Activated T-helper 1 cell treated with anti-CD3 and anti-CD28 coated beads, Interleukin-12 subunit alpha, Interleukin-12 subunit beta, Interleukin-2, Interleukin-4 antibody, amounts not matched to agents 30 ng/mL and 10 ng/mL and 1 ng/mL, durations not matched to agents 14 hours and 24 hours and 36 hours (primary cell): ENCODE measurements at regions not wholly inside any gene's neighbourhood (a gene's known extent, or its start where the extent isn't known, plus 50 kb on each side); places are given as distances from the start of the nearest gene placed in this dataset.

Experiments
- DNase-seq: peaks from one replicate; pipeline ENCODE4 v3.0.0; 2021; ENCODE audit warnings: low spot score
- H3K27ac Mint-ChIP-seq: one replicate; pipeline ENCODE4 v1.8.0; 2021; ENCODE audit warnings: mild to moderate bottlenecking, mixed read lengths
- H3K27me3 Mint-ChIP-seq: one replicate; pipeline ENCODE4 v1.8.0; 2022; ENCODE audit warnings: mild to moderate bottlenecking, moderate library complexity, mixed read lengths; ENCODE audit not compliant: insufficient read depth
- H3K36me3 Mint-ChIP-seq: one replicate; pipeline ENCODE4 v1.8.0; 2021; ENCODE audit warnings: low read depth, mixed read lengths
- H3K4me1 Mint-ChIP-seq: one replicate; pipeline ENCODE4 v1.8.0; 2021; ENCODE audit warnings: low read depth, mixed read lengths
- H3K4me3 Mint-ChIP-seq: one replicate; pipeline ENCODE4 v1.8.0; 2021; ENCODE audit warnings: mild to moderate bottlenecking, moderate library complexity, mixed read lengths
- H3K9me3 Mint-ChIP-seq: one replicate; pipeline ENCODE4 v1.8.0; 2021; ENCODE audit warnings: mixed read lengths
- intact Hi-C: fragments of 100-400 bp; cut with micrococcal nuclease; formaldehyde crosslinking; loops from one replicate; pipeline ENCODE4 v1.15.1; 2024

DNA sequence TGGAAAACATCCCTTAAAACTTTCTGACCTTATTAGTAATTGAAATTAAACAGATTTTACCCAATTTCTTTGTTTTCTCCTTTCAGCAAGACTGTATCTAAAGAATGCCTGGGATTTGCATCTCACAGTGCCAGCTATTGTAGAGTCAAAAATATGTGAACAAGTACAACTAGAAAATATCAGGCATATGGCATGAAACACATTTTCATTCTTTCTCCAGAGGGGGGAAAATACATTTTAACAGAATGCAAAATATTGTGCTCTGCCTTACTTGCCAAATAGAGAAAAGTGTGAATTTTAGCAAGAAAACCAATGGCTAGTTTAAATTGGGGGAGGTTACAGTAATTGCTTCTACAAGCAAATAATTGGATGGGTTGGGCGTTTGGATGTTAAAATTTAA is 366.6 kb upstream of the FIGN start:
- Mint-ChIP-seq H3K4me1 (no peaks in the 10 kb centered on the region), H3K27me3 (no peaks in the 10 kb centered on the region), H3K36me3 (no peaks in the 10 kb centered on the region), H3K9me3 (no peaks in the 10 kb centered on the region), H3K27ac (no peak overlapping the region), H3K4me3 (no peak overlapping the region)
- no peak for DNase-seq
- intact Hi-C loops: no loop called here

GRCh38 chr2:164091673-164092072 is 355.9 kb upstream of the FIGN start:
- no peaks in the 10 kb centered on the region for H3K9me3 Mint-ChIP-seq
- DNase-seq: no peak
- H3K36me3 Mint-ChIP-seq: no peaks in the 10 kb centered on the region
- H3K4me3 Mint-ChIP-seq: no peak overlapping the region
- no peak overlapping the region for H3K27ac Mint-ChIP-seq
- H3K27me3 Mint-ChIP-seq: no peaks in the 10 kb centered on the region
- intact Hi-C loops: no loop called here
- no peaks in the 10 kb centered on the region for H3K4me1 Mint-ChIP-seq

GRCh38 chr2:164090533-164090932 is 354.7 kb upstream of the FIGN start:
- Mint-ChIP-seq H3K36me3 (no peaks in the 10 kb centered on the region), H3K27me3 (no peaks in the 10 kb centered on the region), H3K27ac (no peak overlapping the region), H3K4me1 (no peaks in the 10 kb centered on the region), H3K4me3 (no peak overlapping the region), H3K9me3 (no peaks in the 10 kb centered on the region)
- DNase-seq: no peak
- intact Hi-C loops: no loop called here

DNA sequence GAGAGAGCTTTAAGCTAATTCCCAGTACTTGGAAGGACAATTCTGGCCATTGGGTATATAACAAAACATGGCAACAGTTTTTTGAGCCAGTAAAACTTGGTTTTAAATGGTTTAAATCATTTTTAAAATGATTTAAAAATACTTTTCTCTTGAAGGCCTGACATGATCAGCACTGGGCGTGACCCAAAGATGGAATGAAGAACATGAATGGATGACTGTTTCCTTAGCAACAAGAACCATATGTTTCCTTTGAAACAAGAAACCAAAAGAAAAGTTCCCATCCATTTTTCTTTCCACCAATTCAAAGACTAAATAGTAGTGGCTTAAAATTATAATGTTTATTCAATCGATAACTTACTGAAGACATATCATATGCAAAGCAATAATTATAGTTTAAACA is 348.3 kb upstream of the FIGN start:
- H3K4me3 Mint-ChIP-seq: no peak overlapping the region
- no peak for DNase-seq
- no peaks in the 10 kb centered on the region for H3K27me3 Mint-ChIP-seq
- intact Hi-C loops: no loop called here
- H3K36me3 Mint-ChIP-seq: no peaks in the 10 kb centered on the region
- H3K27ac Mint-ChIP-seq: no peak overlapping the region
- no peaks in the 10 kb centered on the region for H3K4me1 Mint-ChIP-seq
- no peaks in the 10 kb centered on the region for H3K9me3 Mint-ChIP-seq

DNA sequence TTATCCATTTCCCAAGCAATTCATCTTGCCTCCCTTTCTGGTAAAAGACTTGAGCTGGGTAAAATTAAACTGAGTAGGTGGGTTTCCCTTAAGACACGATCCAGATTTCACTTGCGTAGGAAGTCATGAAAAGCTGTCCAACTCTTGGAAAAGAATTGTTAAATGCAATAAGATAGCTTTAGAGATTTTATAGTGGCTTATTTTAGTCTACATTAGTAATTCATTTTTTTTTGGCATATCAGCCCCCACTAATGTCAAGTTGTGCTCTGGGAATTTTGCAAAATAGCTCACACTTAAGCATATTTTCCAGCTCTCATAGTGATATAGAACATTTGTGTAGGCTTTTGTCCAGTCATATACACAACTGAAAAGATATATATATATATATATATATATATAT is 344.7 kb upstream of the FIGN start:
- DNase-seq: no peak

GRCh38 chr2:164079258-164079657 is 343.4 kb upstream of the FIGN start:
- H3K9me3 Mint-ChIP-seq: no peaks in the 10 kb centered on the region
- H3K4me1 Mint-ChIP-seq: no peaks in the 10 kb centered on the region
- intact Hi-C loops: no loop called here
- no peak for DNase-seq
- H3K27me3 Mint-ChIP-seq: no peaks in the 10 kb centered on the region
- H3K36me3 Mint-ChIP-seq: no peaks in the 10 kb centered on the region
- no peak overlapping the region for H3K27ac Mint-ChIP-seq
- H3K4me3 Mint-ChIP-seq: no peak overlapping the region

More for the DNA sequence above, 344.7 kb upstream of the FIGN start:
- no peaks in the 10 kb centered on the region for H3K9me3 Mint-ChIP-seq
- no peaks in the 10 kb centered on the region for H3K36me3 Mint-ChIP-seq
- intact Hi-C loops: no loop called here
- no peaks in the 10 kb centered on the region for H3K27me3 Mint-ChIP-seq
- no peak overlapping the region for H3K4me3 Mint-ChIP-seq
- H3K4me1 Mint-ChIP-seq: no peaks in the 10 kb centered on the region
- H3K27ac Mint-ChIP-seq: no peak overlapping the region

DNA sequence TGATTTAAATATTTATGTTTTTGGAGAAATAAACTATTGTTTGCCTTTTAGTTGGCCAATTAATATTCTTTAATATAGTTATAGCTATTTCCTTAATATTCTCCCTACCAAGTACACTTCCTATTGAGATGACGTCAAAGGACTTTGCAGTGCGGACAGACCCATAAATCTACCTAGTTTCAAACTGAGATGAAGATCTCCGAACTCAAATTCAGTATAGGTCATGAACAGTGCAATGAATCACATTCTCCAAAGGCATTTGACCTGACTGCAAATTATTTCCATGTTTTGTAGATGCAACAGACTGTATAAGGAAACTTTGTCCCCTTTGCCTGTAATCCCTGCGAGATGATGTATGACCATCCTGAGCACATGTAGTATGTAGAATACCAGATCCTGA is 342.6 kb upstream of the FIGN start:
- H3K4me3 Mint-ChIP-seq: no peak overlapping the region
- no peaks in the 10 kb centered on the region for H3K36me3 Mint-ChIP-seq
- no peaks in the 10 kb centered on the region for H3K4me1 Mint-ChIP-seq
- no peak for DNase-seq
- intact Hi-C loops: no loop called here
- H3K27me3 Mint-ChIP-seq: no peaks in the 10 kb centered on the region
- no peak overlapping the region for H3K27ac Mint-ChIP-seq
- H3K9me3 Mint-ChIP-seq: no peaks in the 10 kb centered on the region

GRCh38 chr2:164073101-164074074 is 337.6 kb upstream of the FIGN start:
- H3K27ac Mint-ChIP-seq: no peak overlapping the region
- no peaks in the 10 kb centered on the region for H3K27me3 Mint-ChIP-seq
- intact Hi-C loops: no loop called here
- no peaks in the 10 kb centered on the region for H3K36me3 Mint-ChIP-seq
- H3K4me3 Mint-ChIP-seq: no peak overlapping the region
- H3K4me1 Mint-ChIP-seq: no peaks in the 10 kb centered on the region
- no peak for DNase-seq
- no peaks in the 10 kb centered on the region for H3K9me3 Mint-ChIP-seq

DNA sequence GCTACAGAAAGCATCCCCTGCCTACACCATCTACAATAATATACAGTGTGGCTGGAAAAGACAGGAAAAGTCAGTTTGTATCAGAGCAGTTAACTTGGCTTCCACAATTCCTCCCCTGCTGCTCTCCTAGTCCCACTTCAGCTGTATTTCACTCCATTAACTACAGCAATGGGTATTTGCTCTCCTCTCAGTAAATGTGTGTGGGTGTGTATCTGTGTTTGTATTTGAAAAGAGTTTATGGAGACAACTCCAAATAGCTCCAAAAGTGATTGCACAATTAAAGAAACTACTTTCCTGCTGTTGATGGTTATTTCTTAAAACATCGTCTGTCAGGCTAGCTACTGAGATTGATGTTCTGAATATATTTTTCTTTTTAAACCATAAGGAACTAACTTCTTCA is 333.7 kb upstream of the FIGN start:
- no peaks in the 10 kb centered on the region for H3K9me3 Mint-ChIP-seq
- no peaks in the 10 kb centered on the region for H3K36me3 Mint-ChIP-seq
- no peaks in the 10 kb centered on the region for H3K27me3 Mint-ChIP-seq
- H3K4me3 Mint-ChIP-seq: no peak overlapping the region
- H3K27ac Mint-ChIP-seq: no peak overlapping the region
- intact Hi-C loops: no loop called here
- no peak for DNase-seq
- no peaks in the 10 kb centered on the region for H3K4me1 Mint-ChIP-seq

DNA sequence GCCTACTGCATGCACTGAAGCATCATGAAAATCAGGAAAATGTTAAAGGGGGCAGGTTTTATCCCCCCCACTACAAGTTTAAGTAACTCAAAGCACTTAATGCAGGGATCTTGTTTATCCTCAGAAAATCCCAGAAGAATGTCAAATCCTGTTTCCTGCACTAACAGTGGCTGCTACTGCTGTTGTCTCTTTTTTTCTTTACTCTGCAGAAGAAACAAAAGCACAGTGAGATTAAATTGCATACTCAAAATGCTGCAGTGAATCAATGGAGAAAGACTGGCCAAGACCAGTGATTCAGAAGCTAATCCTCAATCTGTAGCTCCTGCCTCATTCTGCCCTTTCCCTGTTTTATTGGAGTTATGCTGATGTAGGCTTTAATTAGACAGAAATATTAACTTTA is 332.3 kb upstream of the FIGN start:
- Mint-ChIP-seq H3K27ac (no peak overlapping the region), H3K9me3 (no peaks in the 10 kb centered on the region), H3K27me3 (no peaks in the 10 kb centered on the region), H3K4me3 (no peak overlapping the region), H3K36me3 (no peaks in the 10 kb centered on the region), H3K4me1 (no peaks in the 10 kb centered on the region)
- intact Hi-C loops: no loop called here
- DNase-seq: no peak

DNA sequence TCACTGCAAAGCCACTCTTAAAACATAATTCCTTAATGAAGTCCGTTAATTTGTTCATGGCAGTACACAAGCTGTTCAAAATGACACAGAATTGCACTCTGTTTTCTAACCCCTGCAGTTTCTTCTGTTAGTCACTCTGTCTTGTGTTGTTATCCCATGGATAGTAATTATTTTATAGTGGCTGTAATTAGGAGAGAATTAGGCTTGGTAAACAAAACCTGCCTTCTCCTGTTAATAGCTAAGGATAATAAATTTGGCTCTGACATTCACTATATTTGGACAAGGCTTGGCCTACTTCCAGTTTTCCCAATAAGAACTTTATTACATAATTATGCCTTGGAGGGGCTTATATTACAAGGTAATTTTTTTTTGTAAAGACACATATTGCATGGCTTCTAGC is 330.3 kb upstream of the FIGN start:
- no peak for DNase-seq
- Mint-ChIP-seq H3K4me3 (no peak overlapping the region), H3K36me3 (no peaks in the 10 kb centered on the region), H3K27ac (no peak overlapping the region), H3K27me3 (no peaks in the 10 kb centered on the region), H3K9me3 (no peaks in the 10 kb centered on the region), H3K4me1 (no peaks in the 10 kb centered on the region)
- intact Hi-C loops: no loop called here

DNA sequence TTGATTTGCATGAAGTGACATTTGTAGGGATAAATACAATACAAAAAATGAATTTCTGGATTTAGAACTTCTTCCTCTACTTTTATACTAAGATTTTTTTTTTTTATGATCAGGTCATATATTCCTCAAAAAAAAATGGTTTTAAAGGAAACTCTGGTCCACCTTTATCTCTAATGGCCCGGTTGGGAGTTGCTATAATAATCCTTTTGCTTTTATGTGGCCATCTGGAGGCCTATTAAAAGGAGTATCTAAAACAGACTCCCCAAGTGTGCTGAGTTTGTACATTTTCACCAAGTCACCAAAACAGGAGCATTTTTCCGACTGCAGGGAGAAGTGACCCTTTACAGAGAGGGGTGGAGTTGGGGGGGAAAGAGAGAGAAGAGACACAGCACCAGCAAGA is 329.2 kb upstream of the FIGN start:
- no peaks in the 10 kb centered on the region for H3K27me3 Mint-ChIP-seq
- no peak overlapping the region for H3K27ac Mint-ChIP-seq
- no peaks in the 10 kb centered on the region for H3K9me3 Mint-ChIP-seq
- H3K36me3 Mint-ChIP-seq: no peaks in the 10 kb centered on the region
- no peak overlapping the region for H3K4me3 Mint-ChIP-seq
- intact Hi-C loops: no loop called here
- DNase-seq: no peak
- H3K4me1 Mint-ChIP-seq: no peaks in the 10 kb centered on the region

GRCh38 chr2:164061129-164061746 is 325.4 kb upstream of the FIGN start:
- intact Hi-C loops: no loop called here
- no peaks in the 10 kb centered on the region for H3K27me3 Mint-ChIP-seq
- no peak overlapping the region for H3K27ac Mint-ChIP-seq
- no peak overlapping the region for H3K4me3 Mint-ChIP-seq
- H3K36me3 Mint-ChIP-seq: no peaks in the 10 kb centered on the region
- H3K9me3 Mint-ChIP-seq: no peaks in the 10 kb centered on the region
- no peaks in the 10 kb centered on the region for H3K4me1 Mint-ChIP-seq
- no peak for DNase-seq
